ENCODE measurements at regions not wholly inside any gene's neighbourhood (a gene's known extent, or its start where the extent isn't known, plus 50 kb on each side); places are given as distances from the start of the nearest gene placed in this dataset.

- DNase-seq (ENCODE audit: low read depth): no peak
- TF ChIP-seq CTCF (IDR thresholded peaks at IDR 0.05; ENCODE audit: low read depth, low read length, missing control alignments): no peak
These were observed 57.6 kb downstream of the TENT5A start for GRCh38 chr6:81694855-81695254.

GRCh38 chr6:81694207-81694606 lies 58.3 kb downstream of the TENT5A start:
- no peak overlapping the region for H3K4me3 ChIP-seq (ENCODE audit: low read depth, low read length)
- no peak for DNase-seq (ENCODE audit: low read depth)
- no peak for TF ChIP-seq CTCF (IDR thresholded peaks at IDR 0.05; ENCODE audit: low read depth, low read length, missing control alignments)

More at GRCh38 chr6:81694855-81695254, 57.6 kb downstream of the TENT5A start:
- no peak overlapping the region for H3K4me3 ChIP-seq (ENCODE audit: low read depth, low read length)

- no peak overlapping the region for H3K4me3 ChIP-seq (ENCODE audit: low read depth, low read length)
- TF ChIP-seq CTCF (IDR thresholded peaks at IDR 0.05; ENCODE audit: low read depth, low read length, missing control alignments): no peak
- no peak for DNase-seq (ENCODE audit: low read depth)
These were observed 59.2 kb downstream of the TENT5A start for GRCh38 chr6:81693266-81693665.

GRCh38 chr6:81690073-81690472 lies 62.4 kb downstream of the TENT5A start:
- no peak for TF ChIP-seq CTCF (IDR thresholded peaks at IDR 0.05; ENCODE audit: low read depth, low read length, missing control alignments)
- H3K4me3 ChIP-seq (ENCODE audit: low read depth, low read length): no peak overlapping the region
- DNase-seq (ENCODE audit: low read depth): no peak

- H3K4me3 ChIP-seq (ENCODE audit: low read depth, low read length): no peak overlapping the region
- DNase-seq (ENCODE audit: low read depth): no peak
- TF ChIP-seq CTCF (IDR thresholded peaks at IDR 0.05; ENCODE audit: low read depth, low read length, missing control alignments): no peak
These were observed 62.9 kb downstream of the TENT5A start for GRCh38 chr6:81689580-81689979.

- no peak overlapping the region for H3K4me3 ChIP-seq (ENCODE audit: low read depth, low read length)
- TF ChIP-seq CTCF (IDR thresholded peaks at IDR 0.05; ENCODE audit: low read depth, low read length, missing control alignments): no peak
- no peak for DNase-seq (ENCODE audit: low read depth)
These were observed 68.6 kb downstream of the TENT5A start for GRCh38 chr6:81683912-81684311.

- DNase-seq (ENCODE audit: low read depth): no peak
- no peak for TF ChIP-seq CTCF (IDR thresholded peaks at IDR 0.05; ENCODE audit: low read depth, low read length, missing control alignments)
- H3K4me3 ChIP-seq (ENCODE audit: low read depth, low read length): no peak overlapping the region
These were observed 69.4 kb downstream of the TENT5A start for GRCh38 chr6:81682858-81683620.

Measured in GM12864 (cell line).